ENCODE measurements at regions not wholly inside any gene's neighbourhood (a gene's known extent, or its start where the extent isn't known, plus 50 kb on each side); places are given as distances from the start of the nearest gene placed in this dataset.

- no peak for DNase-seq (ENCODE audit: low read depth in 2 of 2)
Observed at GRCh38 chr5:19314840-19315239, 673.2 kb downstream of the CDH18 start.

DNA sequence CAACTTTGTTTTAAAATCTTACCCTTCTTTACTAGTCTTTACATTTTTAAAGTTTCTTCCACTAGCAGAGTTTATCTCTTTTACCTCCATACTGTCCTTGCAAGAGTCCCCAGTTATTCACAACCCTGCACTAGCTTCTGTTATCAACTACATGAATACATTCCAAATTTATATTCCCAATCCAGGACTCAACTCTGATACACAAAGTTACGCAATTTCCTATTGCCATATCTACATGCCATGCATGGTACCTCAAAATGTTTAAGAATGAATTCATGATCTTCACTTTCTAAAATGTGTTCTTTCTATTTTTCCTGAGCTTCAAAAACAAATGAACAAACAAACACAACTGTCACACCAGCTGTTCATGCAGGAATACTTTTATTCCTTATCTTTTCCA lies 668.7 kb downstream of the CDH18 start:
- DNase-seq (ENCODE audit: low read depth in 2 of 2): no peak

DNA sequence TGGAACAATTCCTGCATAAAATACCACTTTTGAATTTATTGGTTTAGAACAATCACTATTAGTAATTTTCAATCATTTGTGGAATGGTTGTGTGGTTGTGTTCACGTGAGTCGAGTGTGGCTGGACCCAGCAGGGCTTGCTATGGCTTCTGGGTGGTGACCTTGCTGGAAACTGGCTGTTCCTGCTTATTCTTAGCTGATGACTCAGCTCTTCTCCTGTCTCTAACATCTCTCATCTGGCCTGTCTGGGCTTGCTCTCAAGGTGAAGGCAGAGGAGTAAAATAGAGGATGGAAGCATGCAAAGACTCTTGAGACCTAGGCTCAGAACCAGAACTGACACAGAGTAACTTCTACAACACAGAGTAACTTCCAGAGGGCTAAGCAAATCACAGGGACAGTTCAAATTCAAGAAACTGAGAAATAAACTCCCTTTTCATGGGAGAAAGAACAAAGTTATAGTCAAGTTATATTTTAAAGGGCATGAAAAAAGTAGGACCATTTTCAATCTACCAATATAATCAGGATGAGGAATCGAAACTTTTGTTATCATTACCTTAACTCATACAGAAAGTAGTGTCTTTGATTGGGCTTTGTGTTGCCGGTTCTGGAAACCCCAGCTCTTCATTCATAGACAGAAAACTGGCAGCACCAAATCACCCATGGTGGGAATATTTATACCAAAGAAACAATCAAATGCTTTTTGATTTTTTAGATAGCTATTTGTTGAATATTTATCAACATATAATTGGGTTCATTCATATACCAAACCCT lies 665.1 kb downstream of the CDH18 start:
- DNase-seq (ENCODE audit: low read depth in 2 of 2): no peak

DNA sequence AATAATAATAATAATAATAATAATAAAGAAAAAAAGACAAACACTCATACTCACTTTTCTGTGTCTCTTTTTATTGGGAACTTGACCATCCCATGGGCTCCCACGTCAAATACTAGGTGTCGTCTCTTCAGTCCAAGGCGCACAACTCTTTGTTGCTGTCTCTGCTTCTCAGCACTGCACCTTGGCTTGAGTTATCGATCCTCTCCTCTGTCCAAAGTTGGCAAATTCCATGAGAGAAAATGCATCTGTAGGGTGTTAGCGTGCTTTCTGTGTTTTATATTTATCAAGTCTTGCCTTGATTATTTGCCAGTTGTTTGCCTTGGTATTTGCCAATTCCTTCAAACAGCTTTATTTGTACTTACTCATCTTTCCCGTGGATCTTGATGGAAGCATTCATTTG lies 653.7 kb downstream of the CDH18 start:
- no peak for DNase-seq (ENCODE audit: low read depth in 2 of 2)

- DNase-seq (ENCODE audit: low read depth in 2 of 2): no peak
Observed at GRCh38 chr5:19342942-19343341, 645.1 kb downstream of the CDH18 start.

DNA sequence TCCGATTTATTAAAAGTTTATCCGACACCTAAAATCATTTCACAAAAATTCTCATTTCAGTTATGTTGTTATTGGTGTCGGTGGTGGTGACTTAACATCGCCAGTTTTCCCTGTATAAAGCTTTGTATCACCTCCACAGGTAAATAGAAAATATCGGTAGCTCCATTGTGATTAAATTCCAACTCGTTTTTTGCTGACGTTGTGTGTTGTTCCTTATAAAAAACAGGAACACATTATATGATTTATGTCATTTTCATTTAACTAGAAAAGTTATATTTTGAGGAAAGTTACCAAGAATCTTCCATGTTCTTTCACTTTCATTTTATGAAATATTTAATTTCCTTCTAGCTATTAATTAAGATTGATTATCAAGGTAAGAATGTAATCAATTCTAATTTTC lies 635.9 kb downstream of the CDH18 start:
- no peak for DNase-seq (ENCODE audit: low read depth in 2 of 2)

- no peak for DNase-seq (ENCODE audit: low read depth in 2 of 2)
Observed at GRCh38 chr5:19369048-19369447, 619.0 kb downstream of the CDH18 start.

DNA sequence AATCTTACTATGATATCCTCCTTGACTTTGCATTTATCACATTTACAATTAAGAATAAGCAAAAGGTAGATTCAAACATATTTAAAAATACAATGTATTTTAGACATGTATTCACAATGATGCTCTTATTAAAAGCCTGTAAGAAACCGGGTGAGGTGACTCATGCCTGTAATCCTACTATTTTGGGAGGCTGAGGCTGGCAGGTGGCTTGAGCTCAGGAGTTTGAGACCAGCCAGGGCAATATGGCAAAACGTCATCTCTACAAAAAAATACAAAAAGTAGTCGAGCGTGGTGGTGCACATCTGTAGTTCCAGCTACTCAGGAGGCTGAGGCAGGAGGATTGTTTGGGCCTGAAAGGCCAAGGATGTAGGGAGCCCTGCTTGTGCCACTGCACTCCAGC lies 618.4 kb downstream of the CDH18 start:
- no peak for DNase-seq (ENCODE audit: low read depth in 2 of 2)

- DNase-seq (ENCODE audit: low read depth in 2 of 2): no peak
Observed at GRCh38 chr5:19370655-19371386, 617.2 kb downstream of the CDH18 start.

- DNase-seq (ENCODE audit: low read depth in 2 of 2): no peak
Observed at GRCh38 chr5:19388391-19388790, 599.6 kb downstream of the CDH18 start.

GRCh38 chr5:19401032-19401431 lies 587.0 kb downstream of the CDH18 start:
- DNase-seq (ENCODE audit: low read depth in 2 of 2): no peak

- no peak for DNase-seq (ENCODE audit: low read depth in 2 of 2)
Observed at GRCh38 chr5:19406576-19407365, 581.2 kb downstream of the CDH18 start.

- no peak for DNase-seq (ENCODE audit: low read depth in 2 of 2)
Observed at GRCh38 chr5:19408149-19408548, 579.9 kb downstream of the CDH18 start.

- DNase-seq (ENCODE audit: low read depth in 2 of 2): no peak
Observed at GRCh38 chr5:19411936-19412335, 576.1 kb downstream of the CDH18 start.
